A549 (cell line): ENCODE measurements at regions not wholly inside any gene's neighbourhood (a gene's known extent, or its start where the extent isn't known, plus 50 kb on each side); places are given as distances from the start of the nearest gene placed in this dataset.

ENCODE experiments used
- ATAC-seq, 2 experiments: fragments of 200-7000 bp in 1 of 2; fragments of >200 bp in 1 of 2; cut with Nextera tagmentation in 1 of 2; cut with Tn5 transposase in 1 of 2; 3 replicates each; pipeline versions ENCODE4 v1.8.0 to v1.9.1; 2018 to 2020; ENCODE audit warnings: mild to moderate bottlenecking in 1 of 2, moderate library complexity in 1 of 2
- CTCF ChIA-PET: fragments of 300-600 bp; sonication (Branson Sonifier 250); formaldehyde crosslinking; extraction: SDS; loops from one replicate; lab custom pipeline; 2021; ENCODE audit warnings: antibody characterized with exemption, inconsistent platforms; lab: Yijun Ruan, JAX
- POLR2A ChIA-PET: fragments of 350-600 bp; formaldehyde crosslinking; extraction: SDS; loops from one replicate; lab custom pipeline; 2021; ENCODE audit warnings: antibody characterized with exemption, inconsistent platforms; lab: Yijun Ruan, JAX
- DNase-seq, 2 experiments: peaks; one replicate each; pipeline versions ENCODE4 v3.0.0 to v3.0.0-alpha.2; 2011 to 2016; ENCODE audit warnings: low read depth in 1 of 2, low spot score in 1 of 2
- FAIRE-seq: peaks from 2 replicates; lab custom pipeline; 2011; peaks lifted over from hg19 to GRCh38; lab: Jason Lieb, UNC
- H3K27ac ChIP-seq, 2 experiments: fragments of >200 bp; sonication (Bioruptor Twin); formaldehyde crosslinking; 3 replicates each; pipeline ENCODE4 v1.5.1; 2016 to 2017
- H3K4me1 ChIP-seq: fragments of >200 bp; sonication (Bioruptor Twin); formaldehyde crosslinking; 3 replicates; pipeline ENCODE4 v1.6.1; 2016
- H3K4me2 ChIP-seq: fragments of >200 bp; sonication (Bioruptor Twin); formaldehyde crosslinking; 3 replicates; pipeline ENCODE4 v1.6.1; 2016
- H3K4me3 ChIP-seq: fragments of >200 bp; sonication (Bioruptor Twin); formaldehyde crosslinking; 3 replicates; pipeline ENCODE4 v1.5.1; 2016
- H3K9me3 ChIP-seq: fragments of >200 bp; sonication (Bioruptor Twin); formaldehyde crosslinking; 3 replicates; pipeline ENCODE4 v1.6.1; 2016
- EHF ChIP-seq: fragments of 250-450 bp; sonication (Bioruptor Pico); IDR thresholded peaks from 2 replicates; pipeline ENCODE4 v1.5.0; 2020; ENCODE audit warnings: mild to moderate bottlenecking
- EHMT2 ChIP-seq: fragments of 200-600 bp; sonication (generic); IDR thresholded peaks from 2 replicates; pipeline ENCODE4 v1.6.1; 2016; ENCODE audit warnings: antibody characterized with exemption, low read depth, mild to moderate bottlenecking, moderate library complexity
- FOSL2 ChIP-seq, 2 experiments: fragments of 450-650 bp in 1 of 2; fragments of >200 bp in 1 of 2; sonication (Bioruptor Twin) in 1 of 2; formaldehyde crosslinking; IDR thresholded peaks; 2 replicates each; pipeline versions ENCODE4 v1.5.0 to v1.6.1; 2016 to 2020; ENCODE audit warnings: mild to moderate bottlenecking in 1 of 2, moderate library complexity in 1 of 2
- FOXS1 ChIP-seq: fragments of 250-450 bp; sonication (Bioruptor Pico); IDR thresholded peaks from 2 replicates; pipeline ENCODE4 v1.5.0; 2020; ENCODE audit warnings: mild to moderate bottlenecking, moderate library complexity
- HEYL ChIP-seq: fragments of 250-450 bp; sonication (Bioruptor Pico); IDR thresholded peaks from 2 replicates; pipeline ENCODE4 v1.8.0; 2021; ENCODE audit warnings: mild to moderate bottlenecking, moderate library complexity
- HOXA7 ChIP-seq: fragments of 250-450 bp; sonication (Bioruptor Pico); IDR thresholded peaks from 2 replicates; pipeline ENCODE4 v1.5.0; 2020; ENCODE audit warnings: mild to moderate bottlenecking, moderate library complexity
- HOXB5 ChIP-seq: fragments of 250-450 bp; sonication (Bioruptor Pico); IDR thresholded peaks from 2 replicates; pipeline ENCODE4 v1.5.0; 2020; ENCODE audit warnings: mild to moderate bottlenecking, moderate library complexity
- JUN ChIP-seq, 2 experiments: fragments of >200 bp; sonication (Bioruptor Twin); formaldehyde crosslinking; IDR thresholded peaks; 2 replicates in 1 of 2; 3 replicates in 1 of 2; pipeline ENCODE4 v1.6.1; 2016 to 2017
- JUNB ChIP-seq: fragments of >200 bp; sonication (Bioruptor Twin); formaldehyde crosslinking; IDR thresholded peaks from 2 replicates; pipeline ENCODE4 v1.6.1; 2016
- KDM1A ChIP-seq: fragments of 200-600 bp; sonication (generic); IDR thresholded peaks from 2 replicates; pipeline ENCODE4 v1.6.1; 2016; ENCODE audit warnings: low read depth, mild to moderate bottlenecking
- MAZ ChIP-seq: fragments of 150-350 bp; IDR thresholded peaks from 2 replicates; pipeline ENCODE4 v1.6.1; 2014; ENCODE audit warnings: antibody characterized with exemption, low read depth, low read length, borderline replicate concordance
- NPAS2 ChIP-seq: fragments of 250-450 bp; sonication (Bioruptor Pico); IDR thresholded peaks from 2 replicates; pipeline ENCODE4 v1.8.0; 2022; ENCODE audit warnings: mild to moderate bottlenecking, moderate library complexity, borderline replicate concordance
- PHF8 ChIP-seq: fragments of 200-600 bp; sonication (generic); IDR thresholded peaks from 2 replicates; pipeline ENCODE4 v1.6.1; 2016; ENCODE audit warnings: low read depth, mild to moderate bottlenecking, antibody characterized with exemption, moderate library complexity, borderline replicate concordance
- POLR2A ChIP-seq: IDR thresholded peaks from 2 replicates; pipeline ENCODE4 v1.6.1; 2012; ENCODE audit warnings: mild to moderate bottlenecking, low read length
- POLR2AphosphoS2 ChIP-seq: conservative IDR thresholded peaks from 2 replicates; pipeline ENCODE4 v1.6.1; 2012; ENCODE audit warnings: low read length, improper control_type of control experiment, inconsistent platforms
- RFX5 ChIP-seq: fragments of 450-650 bp; IDR thresholded peaks from 2 replicates; pipeline ENCODE4 v1.7.1; 2014; ENCODE audit warnings: antibody characterized with exemption, mild to moderate bottlenecking, moderate library complexity
- SMC3 ChIP-seq: fragments of >200 bp; sonication (Bioruptor Twin); formaldehyde crosslinking; IDR thresholded peaks from 3 replicates; pipeline ENCODE4 v1.6.1; 2018; ENCODE audit warnings: inconsistent platforms
- WGBS: methylation state at CpG from one replicate; pipeline ENCODE4 v1.1.6; 2017; ENCODE audit errors: missing lambda C conversion rate; 5-methylcytosine and 5-hydroxymethylcytosine counted together
- TF ChIP-seq, protein P1 (sequence below): fragments of >200 bp; sonication (Bioruptor Twin); formaldehyde crosslinking; IDR thresholded peaks from 2 replicates; pipeline ENCODE4 v1.6.1; 2016
- TF ChIP-seq, protein P2 (sequence below): fragments of >200 bp; sonication (Bioruptor Twin); formaldehyde crosslinking; IDR thresholded peaks from 3 replicates; pipeline ENCODE4 v1.6.1; 2016
- TF ChIP-seq, protein P3 (sequence below): fragments of 450-650 bp; IDR thresholded peaks from 2 replicates; pipeline ENCODE4 v1.6.1; 2014; ENCODE audit warnings: antibody characterized with exemption

DNA sequence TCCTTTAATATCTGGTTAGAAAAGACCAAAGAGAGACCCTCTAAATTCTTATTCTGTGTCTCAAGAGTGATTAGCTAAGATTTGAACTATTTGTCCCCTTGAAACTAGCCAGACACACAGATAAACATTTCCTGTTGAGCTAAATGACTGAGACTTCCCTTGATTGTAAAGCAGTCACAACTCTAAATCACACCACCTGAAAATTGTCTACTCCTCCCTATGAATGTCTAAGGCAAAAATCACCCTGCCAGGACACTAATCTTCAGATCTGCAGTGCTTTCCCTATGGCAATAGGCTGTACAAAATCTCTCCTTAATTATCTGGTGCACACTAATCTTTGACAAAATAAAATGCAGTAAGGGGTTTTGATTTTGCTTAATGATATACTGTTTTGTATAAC lies 200.5 kb upstream of the GULP1 start:
- no peak overlapping the region for H3K4me2 ChIP-seq
- H3K9me3 ChIP-seq: no peaks in the 10 kb centered on the region
- no peaks in the 10 kb centered on the region for H3K4me1 ChIP-seq
- ChIA-PET POLR2A (no interaction called here), CTCF (interaction anchor here (0.6 kb wide), 1 partner anchor 41 kb away, joined by 3 read pairs; no protein-coding TSS in a partner anchor)
- no peak overlapping the region for H3K27ac ChIP-seq
- no peak for TF ChIP-seq SMC3
- no peak for TF ChIP-seq JUN (IDR thresholded peaks at IDR 0.05)
- no peak overlapping the region for H3K4me3 ChIP-seq
- ATAC-seq (no peak), DNase-seq (no peak), FAIRE-seq (no peak)

DNA sequence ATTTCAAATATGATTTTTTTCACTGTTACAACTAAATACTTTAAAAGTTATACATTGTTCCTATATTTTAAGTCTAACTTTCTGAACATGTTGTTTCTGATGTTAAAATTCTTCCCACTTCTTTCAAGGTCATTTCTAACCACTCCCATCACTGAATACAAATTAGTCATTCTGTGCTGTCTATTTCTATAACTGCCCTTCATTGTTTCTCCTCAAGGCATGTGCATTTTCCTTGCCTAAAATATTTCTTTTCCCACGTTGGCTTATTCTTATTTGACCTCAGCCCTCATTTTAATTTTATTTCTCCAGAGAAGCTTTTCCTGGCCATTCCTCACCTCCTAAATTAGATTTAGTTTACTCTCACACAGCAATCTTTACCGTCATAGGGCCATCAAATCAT lies 198.9 kb upstream of the GULP1 start:
- FAIRE-seq (no peak), ATAC-seq (no peak), DNase-seq (no peak)
- no peak for TF ChIP-seq MAZ
- ChIA-PET POLR2A (no interaction called here), CTCF (no interaction called here)
- H3K4me1 ChIP-seq: no peaks in the 10 kb centered on the region
- 46% methylated on average over 2 of the region's 2 CpGs for WGBS
- no peak overlapping the region for H3K27ac ChIP-seq
- no peak overlapping the region for H3K4me3 ChIP-seq
- no peak overlapping the region for H3K4me2 ChIP-seq
- no peaks in the 10 kb centered on the region for H3K9me3 ChIP-seq

DNA sequence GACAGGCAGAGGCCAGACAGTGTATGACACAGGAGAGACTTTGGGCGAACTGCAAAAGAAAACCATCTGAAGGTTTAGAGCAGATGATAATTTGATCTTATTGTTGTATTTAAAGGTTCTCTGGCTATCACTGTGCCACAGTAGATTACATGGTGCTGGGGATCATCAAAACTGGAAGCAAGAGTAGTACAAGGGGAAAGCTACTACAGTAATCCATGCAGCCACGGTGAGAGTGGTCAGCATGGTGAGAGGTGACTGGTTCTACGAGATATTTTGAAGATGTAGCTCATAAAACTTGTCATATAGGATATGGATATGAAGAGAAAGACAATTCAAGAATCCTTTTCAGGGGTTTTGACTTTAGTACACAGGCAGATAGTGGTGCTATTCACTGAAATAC lies 194.8 kb upstream of the GULP1 start:
- no peak overlapping the region for H3K4me3 ChIP-seq
- DNase-seq: no peak
- CTCF ChIA-PET: no interaction called here
- no peak for FAIRE-seq
- no peak overlapping the region for H3K27ac ChIP-seq
- no peak overlapping the region for H3K4me2 ChIP-seq
- no peaks in the 10 kb centered on the region for H3K9me3 ChIP-seq
- no peak for TF ChIP-seq KDM1A
- TF ChIP-seq POLR2A: no peak
- 67% methylated on average over 3 of the region's 3 CpGs for WGBS
- H3K4me1 ChIP-seq: no peaks in the 10 kb centered on the region
- no peak; a peak in 1 of 6 replicates for ATAC-seq
- POLR2A ChIA-PET: no interaction called here

DNA sequence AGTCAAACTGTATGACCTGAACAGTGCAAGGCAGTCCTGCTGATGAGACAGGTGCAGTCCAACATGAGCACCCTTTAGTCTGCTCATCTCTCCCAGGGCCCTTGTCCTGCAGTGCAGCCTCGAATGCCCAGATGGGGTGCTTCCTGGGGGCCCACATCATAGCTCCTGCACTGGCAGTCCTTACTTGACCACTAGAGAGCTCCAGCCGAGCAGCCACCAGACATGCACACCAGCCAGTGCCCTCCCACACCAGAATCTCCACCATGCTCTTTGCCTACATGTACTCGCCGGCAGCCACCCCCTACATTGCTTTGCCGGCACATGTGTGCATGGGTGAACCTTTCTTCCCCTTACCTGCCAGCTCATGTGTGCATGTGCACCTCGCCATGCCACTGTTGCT lies 188.8 kb upstream of the GULP1 start:
- Histone ChIP-seq H3K4me1 (no peaks in the 10 kb centered on the region), H3K27ac (no peak overlapping the region), H3K4me2 (no peak overlapping the region), H3K9me3 (no peaks in the 10 kb centered on the region), H3K4me3 (no peak overlapping the region)
- no peak for TF ChIP-seq FOSL2 (IDR thresholded peaks at IDR 0.05)
- TF ChIP-seq FOSL2 (CRISPR knock-in tag; IDR thresholded peaks at IDR 0.05): no peak
- no peak for TF ChIP-seq HEYL (CRISPR knock-in tag)
- TF ChIP-seq, protein P1, sequence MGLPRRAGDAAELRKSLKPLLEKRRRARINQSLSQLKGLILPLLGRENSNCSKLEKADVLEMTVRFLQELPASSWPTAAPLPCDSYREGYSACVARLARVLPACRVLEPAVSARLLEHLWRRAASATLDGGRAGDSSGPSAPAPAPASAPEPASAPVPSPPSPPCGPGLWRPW: no peak
- TF ChIP-seq, protein P2, sequence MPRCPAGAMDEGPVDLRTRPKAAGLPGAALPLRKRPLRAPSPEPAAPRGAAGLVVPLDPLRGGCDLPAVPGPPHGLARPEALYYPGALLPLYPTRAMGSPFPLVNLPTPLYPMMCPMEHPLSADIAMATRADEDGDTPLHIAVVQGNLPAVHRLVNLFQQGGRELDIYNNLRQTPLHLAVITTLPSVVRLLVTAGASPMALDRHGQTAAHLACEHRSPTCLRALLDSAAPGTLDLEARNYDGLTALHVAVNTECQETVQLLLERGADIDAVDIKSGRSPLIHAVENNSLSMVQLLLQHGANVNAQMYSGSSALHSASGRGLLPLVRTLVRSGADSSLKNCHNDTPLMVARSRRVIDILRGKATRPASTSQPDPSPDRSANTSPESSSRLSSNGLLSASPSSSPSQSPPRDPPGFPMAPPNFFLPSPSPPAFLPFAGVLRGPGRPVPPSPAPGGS: no peak
- no peak for TF ChIP-seq HOXB5 (CRISPR knock-in tag)
- TF ChIP-seq POLR2AphosphoS2: no peak
- TF ChIP-seq, protein P3, sequence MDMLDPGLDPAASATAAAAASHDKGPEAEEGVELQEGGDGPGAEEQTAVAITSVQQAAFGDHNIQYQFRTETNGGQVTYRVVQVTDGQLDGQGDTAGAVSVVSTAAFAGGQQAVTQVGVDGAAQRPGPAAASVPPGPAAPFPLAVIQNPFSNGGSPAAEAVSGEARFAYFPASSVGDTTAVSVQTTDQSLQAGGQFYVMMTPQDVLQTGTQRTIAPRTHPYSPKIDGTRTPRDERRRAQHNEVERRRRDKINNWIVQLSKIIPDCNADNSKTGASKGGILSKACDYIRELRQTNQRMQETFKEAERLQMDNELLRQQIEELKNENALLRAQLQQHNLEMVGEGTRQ: no peak
- no peak for TF ChIP-seq MAZ
- no peak for TF ChIP-seq EHMT2
- no peak for TF ChIP-seq JUNB
- TF ChIP-seq PHF8: no peak
- no peak for TF ChIP-seq NPAS2
- TF ChIP-seq EHF (CRISPR knock-in tag): no peak
- no peak for TF ChIP-seq HOXA7 (CRISPR knock-in tag)
- no peak for TF ChIP-seq RFX5
- no peak for TF ChIP-seq FOXS1
- CTCF ChIA-PET: no interaction called here
- DNase-seq (no peak), ATAC-seq (no peak; a peak in 1 of 6 replicates), FAIRE-seq (no peak)
- POLR2A ChIA-PET: no interaction called here
- 51% methylated on average over 6 of the region's 6 CpGs for WGBS
